Activated B cell treated with CpG ODN at 0.5 μM for 24 hours (primary cell): ENCODE measurements at regions not wholly inside any gene's neighbourhood (a gene's known extent, or its start where the extent isn't known, plus 50 kb on each side); places are given as distances from the start of the nearest gene placed in this dataset.

Experiments used
- ATAC-seq: fragments of 200-7000 bp; cut with Tn5 transposase; one replicate; pipeline ENCODE4 v1.10.0; 2021; ENCODE audit warnings: low read depth, mild to moderate bottlenecking, moderate library complexity
- CTCF ChIA-PET: fragments of 350-600 bp; sonication (Branson Sonifier 250); formaldehyde crosslinking; loops from one replicate; lab custom pipeline; 2021; ENCODE audit warnings: antibody characterized with exemption; lab: Charles Lee
- POLR2A ChIA-PET: fragments of 350-600 bp; sonication (Branson Sonifier 250); formaldehyde crosslinking; loops from one replicate; lab custom pipeline; 2021; ENCODE audit warnings: antibody characterized with exemption; lab: Charles Lee
- DNase-seq: peaks from one replicate; pipeline ENCODE4 v3.0.0; 2022
- H3K27ac Mint-ChIP-seq: one replicate; pipeline ENCODE4 v1.8.0; 2020; ENCODE audit warnings: mixed read lengths
- H3K27me3 Mint-ChIP-seq: one replicate; pipeline ENCODE4 v1.8.0; 2021; ENCODE audit warnings: mixed read lengths
- H3K36me3 Mint-ChIP-seq: one replicate; pipeline ENCODE4 v1.8.0; 2021; ENCODE audit warnings: low read depth, mixed read lengths
- H3K4me1 Mint-ChIP-seq: one replicate; pipeline ENCODE4 v1.8.0; 2021; ENCODE audit warnings: mixed read lengths
- H3K4me3 Mint-ChIP-seq: one replicate; pipeline ENCODE4 v1.8.0; 2020; ENCODE audit warnings: mild to moderate bottlenecking, mixed read lengths
- H3K9me3 Mint-ChIP-seq: one replicate; pipeline ENCODE4 v1.8.0; 2020; ENCODE audit warnings: mixed read lengths
- intact Hi-C: fragments of 100-400 bp; cut with micrococcal nuclease; formaldehyde crosslinking; loops from one replicate; pipeline ENCODE4 v1.15.1; 2024
- TF ChIP-seq, protein P1 (sequence below): fragments of 200-600 bp; IDR thresholded peaks from one replicate; pipeline ENCODE4 v1.8.0; 2022; ENCODE audit warnings: antibody characterized with exemption, mild to moderate bottlenecking

DNA sequence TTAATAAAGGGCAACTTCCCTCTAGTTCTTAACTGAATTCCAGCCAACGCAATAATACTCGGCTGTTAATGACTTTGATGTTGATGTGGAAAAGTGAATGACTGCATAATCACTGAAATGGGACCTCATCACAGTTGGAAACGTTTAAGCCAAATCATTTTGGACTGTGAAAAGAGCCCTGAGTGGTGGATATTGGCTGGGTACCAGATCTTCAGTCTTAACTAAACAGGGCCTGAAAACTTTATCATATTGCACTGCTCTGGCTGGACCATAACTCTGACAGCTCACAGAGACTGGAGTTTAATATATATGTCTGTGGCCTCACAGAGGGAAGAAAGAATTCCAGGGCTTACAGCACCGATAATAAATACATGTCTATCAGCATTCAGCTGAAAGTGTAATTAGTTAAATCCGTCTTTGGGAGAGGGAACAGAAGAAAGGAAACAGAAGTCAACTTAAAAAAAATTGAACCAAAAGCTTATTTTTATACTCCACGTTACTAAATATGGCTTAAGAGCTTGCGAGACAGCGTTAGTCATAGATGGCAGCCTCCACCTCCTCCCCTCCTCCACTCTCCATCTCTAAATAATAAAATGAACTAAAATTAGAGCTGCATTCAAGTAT lies 222.3 kb upstream of the CDIN1 start:
- no peak overlapping the region for H3K4me3 Mint-ChIP-seq
- H3K27me3 Mint-ChIP-seq = no peaks in the 10 kb centered on the region
- H3K4me1 Mint-ChIP-seq = no peaks in the 10 kb centered on the region
- ChIA-PET POLR2A (no interaction called here), CTCF (no interaction called here)
- DNase-seq = no peak
- TF ChIP-seq, protein P1, sequence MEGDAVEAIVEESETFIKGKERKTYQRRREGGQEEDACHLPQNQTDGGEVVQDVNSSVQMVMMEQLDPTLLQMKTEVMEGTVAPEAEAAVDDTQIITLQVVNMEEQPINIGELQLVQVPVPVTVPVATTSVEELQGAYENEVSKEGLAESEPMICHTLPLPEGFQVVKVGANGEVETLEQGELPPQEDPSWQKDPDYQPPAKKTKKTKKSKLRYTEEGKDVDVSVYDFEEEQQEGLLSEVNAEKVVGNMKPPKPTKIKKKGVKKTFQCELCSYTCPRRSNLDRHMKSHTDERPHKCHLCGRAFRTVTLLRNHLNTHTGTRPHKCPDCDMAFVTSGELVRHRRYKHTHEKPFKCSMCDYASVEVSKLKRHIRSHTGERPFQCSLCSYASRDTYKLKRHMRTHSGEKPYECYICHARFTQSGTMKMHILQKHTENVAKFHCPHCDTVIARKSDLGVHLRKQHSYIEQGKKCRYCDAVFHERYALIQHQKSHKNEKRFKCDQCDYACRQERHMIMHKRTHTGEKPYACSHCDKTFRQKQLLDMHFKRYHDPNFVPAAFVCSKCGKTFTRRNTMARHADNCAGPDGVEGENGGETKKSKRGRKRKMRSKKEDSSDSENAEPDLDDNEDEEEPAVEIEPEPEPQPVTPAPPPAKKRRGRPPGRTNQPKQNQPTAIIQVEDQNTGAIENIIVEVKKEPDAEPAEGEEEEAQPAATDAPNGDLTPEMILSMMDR = no peak
- no peaks in the 10 kb centered on the region for H3K36me3 Mint-ChIP-seq
- no peaks in the 10 kb centered on the region for H3K9me3 Mint-ChIP-seq
- intact Hi-C loops = no loop called here
- H3K27ac Mint-ChIP-seq = no peak overlapping the region
- ATAC-seq = no peak

- Mint-ChIP-seq H3K4me3 (no peak overlapping the region), H3K4me1 (no peaks in the 10 kb centered on the region), H3K9me3 (no peaks in the 10 kb centered on the region), H3K27ac (no peak overlapping the region), H3K27me3 (no peaks in the 10 kb centered on the region), H3K36me3 (no peaks in the 10 kb centered on the region)
- ChIA-PET CTCF (no interaction called here), POLR2A (no interaction called here)
- ATAC-seq (no peak), DNase-seq (no peak)
- TF ChIP-seq, protein P1 = no peak
- intact Hi-C loops = no loop called here
These were observed 221.3 kb upstream of the CDIN1 start for GRCh38 chr15:36358094-36358493.

GRCh38 chr15:36358523-36358922 lies 220.9 kb upstream of the CDIN1 start:
- Mint-ChIP-seq H3K4me3 (no peak overlapping the region), H3K4me1 (no peaks in the 10 kb centered on the region), H3K9me3 (no peaks in the 10 kb centered on the region), H3K36me3 (no peaks in the 10 kb centered on the region), H3K27ac (no peak overlapping the region), H3K27me3 (no peaks in the 10 kb centered on the region)
- TF ChIP-seq, protein P1 = no peak
- ChIA-PET POLR2A (no interaction called here), CTCF (no interaction called here)
- DNase-seq (no peak), ATAC-seq (no peak)
- intact Hi-C loops = no loop called here

GRCh38 chr15:36359286-36359685 lies 220.1 kb upstream of the CDIN1 start:
- POLR2A ChIA-PET = no interaction called here
- Mint-ChIP-seq H3K4me1 (no peaks in the 10 kb centered on the region), H3K27ac (no peak overlapping the region), H3K9me3 (no peaks in the 10 kb centered on the region), H3K36me3 (no peaks in the 10 kb centered on the region), H3K27me3 (no peaks in the 10 kb centered on the region), H3K4me3 (no peak overlapping the region)
- CTCF ChIA-PET = no interaction called here
- ATAC-seq (no peak), DNase-seq (no peak)
- intact Hi-C loops = no loop called here
- TF ChIP-seq, protein P1 = no peak

DNA sequence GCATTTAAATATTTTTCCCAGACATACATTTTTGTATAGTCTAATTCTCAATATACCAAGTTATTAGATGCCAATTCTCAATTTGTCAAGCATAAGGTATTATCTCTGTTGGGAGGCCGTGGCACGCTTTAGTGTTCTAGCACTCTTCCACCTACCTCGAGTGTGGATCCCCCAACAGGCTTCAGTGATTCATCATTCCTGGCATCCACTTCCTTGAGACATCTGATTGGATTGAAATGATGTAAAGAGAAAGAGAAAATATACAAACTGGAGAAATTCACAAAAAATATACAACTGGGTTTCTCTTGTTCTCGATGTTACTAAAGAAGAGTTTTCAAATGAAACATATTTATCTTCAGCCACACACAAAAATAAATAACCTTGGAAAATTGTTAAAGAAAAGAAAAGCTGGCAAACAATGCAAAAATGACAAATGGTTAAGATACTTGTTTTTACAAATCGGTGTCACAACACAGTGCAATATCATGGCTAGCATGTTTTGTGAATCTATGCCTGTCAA lies 218.0 kb upstream of the CDIN1 start:
- TF ChIP-seq, protein P1 = no peak
- CTCF ChIA-PET = no interaction called here
- intact Hi-C loops = no loop called here
- no peaks in the 10 kb centered on the region for H3K9me3 Mint-ChIP-seq
- H3K4me3 Mint-ChIP-seq = no peak overlapping the region
- no peak overlapping the region for H3K27ac Mint-ChIP-seq
- no peaks in the 10 kb centered on the region for H3K27me3 Mint-ChIP-seq
- no peaks in the 10 kb centered on the region for H3K4me1 Mint-ChIP-seq
- POLR2A ChIA-PET = no interaction called here
- no peak for DNase-seq
- ATAC-seq = no peak
- no peaks in the 10 kb centered on the region for H3K36me3 Mint-ChIP-seq
